Neural cell (in vitro differentiated cells): ENCODE measurements at regions not wholly inside any gene's neighbourhood (a gene's known extent, or its start where the extent isn't known, plus 50 kb on each side); places are given as distances from the start of the nearest gene placed in this dataset.

Experiments
- H2AFZ ChIP-seq: fragments of 200-600, 300-800 bp; sonication (generic), shearing (Covaris generic); 2 replicates; pipeline ENCODE4 v1.6.0; 2014; ENCODE audit warnings: low read depth, mild to moderate bottlenecking, antibody characterized with exemption, low read length, moderate library complexity
- H3F3A ChIP-seq: fragments of 200-600 bp; shearing (Covaris generic); 2 replicates; pipeline ENCODE4 v1.6.1; 2016; ENCODE audit warnings: mild to moderate bottlenecking, moderate library complexity, mixed read lengths, antibody characterized with exemption, low read length; ENCODE audit not compliant: insufficient read depth, poor library complexity, severe bottlenecking
- H3K27ac ChIP-seq: fragments of 200-600, 300-800 bp; sonication (generic), shearing (Covaris generic); 2 replicates; pipeline ENCODE4 v1.5.1; 2014; ENCODE audit warnings: mild to moderate bottlenecking, low read length, moderate library complexity
- H3K27me3 ChIP-seq: fragments of 300-800, 200-600 bp; sonication (generic), shearing (Covaris generic); 2 replicates; pipeline ENCODE4 v1.6.0; 2014; ENCODE audit warnings: mild to moderate bottlenecking, low read depth, low read length, moderate library complexity; ENCODE audit not compliant: insufficient read depth
- H3K36me3 ChIP-seq: fragments of 300-800, 200-600 bp; sonication (generic), shearing (Covaris generic); 2 replicates; pipeline ENCODE4 v1.5.1; 2014; ENCODE audit warnings: mild to moderate bottlenecking, antibody characterized with exemption, low read length, moderate library complexity; ENCODE audit not compliant: insufficient read depth
- H3K4me2 ChIP-seq: fragments of 300-800, 200-600 bp; sonication (generic), shearing (Covaris generic); 2 replicates; pipeline ENCODE4 v1.6.0; 2014; ENCODE audit warnings: mild to moderate bottlenecking, low read length
- H3K4me3 ChIP-seq: fragments of 300-800, 200-600 bp; sonication (generic), shearing (Covaris generic); 2 replicates; pipeline ENCODE4 v1.5.1; 2014; ENCODE audit warnings: mild to moderate bottlenecking, low read length, moderate library complexity
- H3K79me2 ChIP-seq: fragments of 200-600 bp; shearing (Covaris generic); replicated peaks from 2 replicates; pipeline ENCODE4 v1.6.0; 2014; ENCODE audit warnings: mild to moderate bottlenecking, low read length, moderate library complexity; ENCODE audit not compliant: insufficient read depth
- H3K9ac ChIP-seq: fragments of 300-800, 200-600 bp; sonication (generic), shearing (Covaris generic); 2 replicates; pipeline ENCODE4 v1.6.1; 2016; ENCODE audit warnings: mild to moderate bottlenecking, low read length, mixed read lengths
- H3K9me2 ChIP-seq: fragments of 200-600 bp; shearing (Covaris generic); 2 replicates; pipeline ENCODE4 v1.6.1; 2016; ENCODE audit warnings: mild to moderate bottlenecking, low read length, mixed read lengths; ENCODE audit not compliant: insufficient read depth
- H3K9me3 ChIP-seq: fragments of 200-600, 300-800 bp; sonication (generic), shearing (Covaris generic); 2 replicates; pipeline ENCODE4 v1.6.1; 2016; ENCODE audit warnings: mild to moderate bottlenecking, mixed run types, low read length, moderate library complexity, mixed read lengths
- H4K20me1 ChIP-seq: fragments of 200-600 bp; shearing (Covaris generic); 2 replicates; pipeline ENCODE4 v1.6.1; 2016; ENCODE audit warnings: mild to moderate bottlenecking, mixed run types; ENCODE audit not compliant: insufficient read depth
- EP300 ChIP-seq: fragments of 450-650 bp; conservative IDR thresholded peaks from 2 replicates; pipeline ENCODE4 v1.6.1; 2014; ENCODE audit warnings: antibody characterized with exemption, mild to moderate bottlenecking, moderate library complexity; ENCODE audit not compliant: poor library complexity, severe bottlenecking
- EZH2 ChIP-seq: fragments of 200-600, 300-800 bp; shearing (Covaris generic), sonication (generic); IDR thresholded peaks from 2 replicates; pipeline ENCODE4 v1.6.1; 2014; ENCODE audit warnings: antibody characterized with exemption, low read length, borderline replicate concordance, mild to moderate bottlenecking; ENCODE audit not compliant: insufficient read depth, poor library complexity, severe bottlenecking
- MXI1 ChIP-seq: fragments of 450-650 bp; conservative IDR thresholded peaks from 2 replicates; pipeline ENCODE4 v1.6.1; 2014; ENCODE audit warnings: antibody characterized with exemption, mild to moderate bottlenecking; ENCODE audit not compliant: poor library complexity, severe bottlenecking
- POLR2AphosphoS5 ChIP-seq: IDR thresholded peaks from 2 replicates; pipeline ENCODE4 v1.6.1; 2012
- RAD21 ChIP-seq: fragments of 450-650 bp; conservative IDR thresholded peaks from 2 replicates; pipeline ENCODE4 v1.6.1; 2014; ENCODE audit warnings: antibody characterized with exemption, mild to moderate bottlenecking, moderate library complexity
- REST ChIP-seq: IDR thresholded peaks from 2 replicates; pipeline ENCODE4 v1.6.1; 2012; ENCODE audit warnings: borderline replicate concordance
- SMC3 ChIP-seq: fragments of 450-650 bp; conservative IDR thresholded peaks from 2 replicates; pipeline ENCODE4 v1.6.1; 2014; ENCODE audit warnings: antibody characterized with exemption, mild to moderate bottlenecking, moderate library complexity; ENCODE audit not compliant: poor library complexity
- TAF1 ChIP-seq: IDR thresholded peaks from 2 replicates; pipeline ENCODE4 v1.6.1; 2012; ENCODE audit warnings: low read depth
- TF ChIP-seq, protein P1 (sequence below): fragments of 450-650 bp; IDR thresholded peaks from 2 replicates; pipeline ENCODE4 v1.5.1; 2014; ENCODE audit warnings: antibody characterized with exemption, mild to moderate bottlenecking, moderate library complexity; ENCODE audit not compliant: poor library complexity, severe bottlenecking

GRCh38 chr6:41483943-41484342, 62.2 kb upstream of the FOXP4 start:
- H3K9ac ChIP-seq, result no peak overlapping the region
- no peak overlapping the region for H3K4me3 ChIP-seq
- H4K20me1 ChIP-seq, result no peaks in the 10 kb centered on the region
- H3K79me2 ChIP-seq, result no peaks in the 10 kb centered on the region
- no peak overlapping the region for H3K4me2 ChIP-seq
- no peaks in the 10 kb centered on the region for H3F3A ChIP-seq
- no peaks in the 10 kb centered on the region for H3K36me3 ChIP-seq
- no peaks in the 10 kb centered on the region for H3K27me3 ChIP-seq
- no peak overlapping the region for H2AFZ ChIP-seq
- H3K27ac ChIP-seq, result no peak overlapping the region
- TF ChIP-seq MXI1 (no peak), EZH2 (no peak), POLR2AphosphoS5 (no peak), REST (no peak), SMC3 (no peak), TAF1 (no peak), RAD21 (no peak), EP300 (no peak)
- TF ChIP-seq, protein P1, sequence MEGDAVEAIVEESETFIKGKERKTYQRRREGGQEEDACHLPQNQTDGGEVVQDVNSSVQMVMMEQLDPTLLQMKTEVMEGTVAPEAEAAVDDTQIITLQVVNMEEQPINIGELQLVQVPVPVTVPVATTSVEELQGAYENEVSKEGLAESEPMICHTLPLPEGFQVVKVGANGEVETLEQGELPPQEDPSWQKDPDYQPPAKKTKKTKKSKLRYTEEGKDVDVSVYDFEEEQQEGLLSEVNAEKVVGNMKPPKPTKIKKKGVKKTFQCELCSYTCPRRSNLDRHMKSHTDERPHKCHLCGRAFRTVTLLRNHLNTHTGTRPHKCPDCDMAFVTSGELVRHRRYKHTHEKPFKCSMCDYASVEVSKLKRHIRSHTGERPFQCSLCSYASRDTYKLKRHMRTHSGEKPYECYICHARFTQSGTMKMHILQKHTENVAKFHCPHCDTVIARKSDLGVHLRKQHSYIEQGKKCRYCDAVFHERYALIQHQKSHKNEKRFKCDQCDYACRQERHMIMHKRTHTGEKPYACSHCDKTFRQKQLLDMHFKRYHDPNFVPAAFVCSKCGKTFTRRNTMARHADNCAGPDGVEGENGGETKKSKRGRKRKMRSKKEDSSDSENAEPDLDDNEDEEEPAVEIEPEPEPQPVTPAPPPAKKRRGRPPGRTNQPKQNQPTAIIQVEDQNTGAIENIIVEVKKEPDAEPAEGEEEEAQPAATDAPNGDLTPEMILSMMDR, result no peak
- no peaks in the 10 kb centered on the region for H3K9me2 ChIP-seq
- no peaks in the 10 kb centered on the region for H3K9me3 ChIP-seq

- H3K9me3 ChIP-seq, result no peaks in the 10 kb centered on the region
- TF ChIP-seq EP300 (no peak), RAD21 (no peak), REST (no peak), TAF1 (no peak), EZH2 (no peak), SMC3 (no peak), MXI1 (no peak), POLR2AphosphoS5 (no peak)
- TF ChIP-seq, protein P1, result no peak
- no peaks in the 10 kb centered on the region for H3K9me2 ChIP-seq
- no peaks in the 10 kb centered on the region for H3K27me3 ChIP-seq
- no peak overlapping the region for H3K4me3 ChIP-seq
- no peak overlapping the region for H2AFZ ChIP-seq
- no peaks in the 10 kb centered on the region for H4K20me1 ChIP-seq
- no peaks in the 10 kb centered on the region for H3F3A ChIP-seq
- H3K4me2 ChIP-seq, result no peak overlapping the region
- H3K27ac ChIP-seq, result no peak overlapping the region
- no peaks in the 10 kb centered on the region for H3K36me3 ChIP-seq
- H3K9ac ChIP-seq, result no peak overlapping the region
- H3K79me2 ChIP-seq, result no peaks in the 10 kb centered on the region
Observed at GRCh38 chr6:41487860-41488432, 58.2 kb upstream of the FOXP4 start.
